ENCODE measurements at regions not wholly inside any gene's neighbourhood (a gene's known extent, or its start where the extent isn't known, plus 50 kb on each side); places are given as distances from the start of the nearest gene placed in this dataset.

GRCh38 chr4:53695540-53696463 is 104.5 kb upstream of the LNX1 start:
- H3K9ac ChIP-seq: no peak overlapping the region
- no peak overlapping the region for H2AFZ ChIP-seq (ENCODE audit: low read depth)
- CTCF ChIA-PET: interaction anchor here (2.6 kb wide), 1 partner anchor 11 kb away, joined by 7 read pairs; no protein-coding TSS in a partner anchor
- no peak overlapping the region for H3K4me3 ChIP-seq (ENCODE audit: low read depth in 2 of 2, low read length in 1 of 2)
- WGBS (ENCODE audit: low lambda C conversion rate): 59% methylated on average over 7 of the region's 7 CpGs
- no peaks in the 10 kb centered on the region; a peak in 1 of 4 replicates for H3K4me1 ChIP-seq (ENCODE audit: control insufficient read depth in 1 of 2, insufficient read depth in 2 of 2, low read depth in 1 of 2, low read length in 1 of 2)
- no peaks in the 10 kb centered on the region for H3K36me3 ChIP-seq (replicated peaks in 1 of 2; ENCODE audit: control insufficient read depth in 1 of 2, insufficient read depth in 2 of 2, low read length in 1 of 2)
- H4K20me1 ChIP-seq (ENCODE audit: insufficient read depth): no peaks in the 10 kb centered on the region
- no peaks in the 10 kb centered on the region for H3K79me2 ChIP-seq (ENCODE audit: insufficient read depth)
- no peaks in the 10 kb centered on the region for H3F3A ChIP-seq (replicated peaks; ENCODE audit: insufficient read depth)
- H3K9me3 ChIP-seq: no peaks in the 10 kb centered on the region; the same call in 1 of the 2 replicates
- POLR2A ChIA-PET: no interaction called here
- H3K4me2 ChIP-seq: no peak overlapping the region
- no peak for DNase-seq
- no peak for TF ChIP-seq IRF3 (IDR thresholded peaks at IDR 0.05; ENCODE audit: low read depth, low read length)
- no peak for TF ChIP-seq USF1 (IDR thresholded peaks at IDR 0.05; ENCODE audit: borderline replicate concordance, low read depth)
- no peak for TF ChIP-seq MAX (IDR thresholded peaks at IDR 0.05; ENCODE audit: low read depth)
- no peak for TF ChIP-seq TCF12 (IDR thresholded peaks at IDR 0.05)
- no peak for TF ChIP-seq SIN3A (IDR thresholded peaks at IDR 0.05; ENCODE audit: borderline replicate concordance, low read depth, low read length)
- no peak for TF ChIP-seq REST (IDR thresholded peaks at IDR 0.05; ENCODE audit: low read depth, low read length)
- TF ChIP-seq MXI1 (IDR thresholded peaks at IDR 0.05; ENCODE audit: low read depth, low read length): no peak
- no peak for TF ChIP-seq CHD2 (IDR thresholded peaks at IDR 0.05; ENCODE audit: low read length, partially characterized antibody)
- no peak overlapping the region for H3K27ac ChIP-seq (ENCODE audit: low read depth in 2 of 2, low read length in 1 of 2)
- H3K9me2 ChIP-seq: no peaks in the 10 kb centered on the region
- no peaks in the 10 kb centered on the region for H3K27me3 ChIP-seq (ENCODE audit: insufficient read depth)

GRCh38 chr4:53694666-53695065 is 103.4 kb upstream of the LNX1 start:
- Histone ChIP-seq H3K36me3 (replicated peaks in 1 of 2; ENCODE audit: control insufficient read depth in 1 of 2, insufficient read depth in 2 of 2, low read length in 1 of 2) (no peaks in the 10 kb centered on the region), H3K27me3 (ENCODE audit: insufficient read depth) (no peaks in the 10 kb centered on the region), H3K4me1 (ENCODE audit: control insufficient read depth in 1 of 2, insufficient read depth in 2 of 2, low read depth in 1 of 2, low read length in 1 of 2) (no peaks in the 10 kb centered on the region; a peak in 2 of 4 replicates), H3K27ac (ENCODE audit: low read depth in 2 of 2, low read length in 1 of 2) (no peak overlapping the region), H3K4me2 (no peak overlapping the region), H3K9me2 (no peaks in the 10 kb centered on the region), H3K79me2 (ENCODE audit: insufficient read depth) (no peaks in the 10 kb centered on the region), H3K9ac (no peak overlapping the region), H4K20me1 (ENCODE audit: insufficient read depth) (no peaks in the 10 kb centered on the region), H3F3A (replicated peaks; ENCODE audit: insufficient read depth) (no peaks in the 10 kb centered on the region), H3K9me3 (no peaks in the 10 kb centered on the region; the same call in 1 of the 2 replicates), H2AFZ (ENCODE audit: low read depth) (no peak overlapping the region), H3K4me3 (ENCODE audit: low read depth in 2 of 2, low read length in 1 of 2) (no peak overlapping the region)
- WGBS (ENCODE audit: low lambda C conversion rate): 92% methylated on average over 2 of the region's 2 CpGs
- CTCF ChIA-PET: interaction anchor here (1.6 to 2.6 kb wide), 2 partner anchors 10 to 12 kb away, joined by 4 to 7 read pairs; no protein-coding TSS in a partner anchor
- POLR2A ChIA-PET: no interaction called here
- DNase-seq: no peak
- no peak for TF ChIP-seq PBX3 (IDR thresholded peaks at IDR 0.05)
- no peak for TF ChIP-seq GATA2 (CRISPR knock-in tag; IDR thresholded peaks at IDR 0.05)
- no peak for TF ChIP-seq RXRA (IDR thresholded peaks at IDR 0.05; ENCODE audit: borderline replicate concordance, low read depth)
- TF ChIP-seq RAD21 (IDR thresholded peaks at IDR 0.05; ENCODE audit: low read length): no peak
- TF ChIP-seq FOXJ3 (CRISPR knock-in tag; IDR thresholded peaks at IDR 0.05): no peak
- TF ChIP-seq FOSL2 (IDR thresholded peaks at IDR 0.05; ENCODE audit: borderline replicate concordance, low read depth): no peak
- TF ChIP-seq RFX5 (IDR thresholded peaks at IDR 0.05; ENCODE audit: low read length): no peak
- TF ChIP-seq JUND (IDR thresholded peaks at IDR 0.05): no peak
- TF ChIP-seq USF1 (IDR thresholded peaks at IDR 0.05; ENCODE audit: borderline replicate concordance, low read depth): no peak
- no peak for TF ChIP-seq CHD2 (IDR thresholded peaks at IDR 0.05; ENCODE audit: low read length, partially characterized antibody)
- no peak for TF ChIP-seq EP300 (IDR thresholded peaks at IDR 0.05; ENCODE audit: borderline replicate concordance in 1 of 2, low read depth in 1 of 2, low read length in 1 of 2)
- TF ChIP-seq RCOR1 (IDR thresholded peaks at IDR 0.05; ENCODE audit: low read length): no peak
- TF ChIP-seq SMC3 (IDR thresholded peaks at IDR 0.05; ENCODE audit: low read depth, low read length): no peak
